K562 (cell line): ENCODE measurements at regions not wholly inside any gene's neighbourhood (a gene's known extent, or its start where the extent isn't known, plus 50 kb on each side); places are given as distances from the start of the nearest gene placed in this dataset.

Experiments
- ATAC-seq: fragments of 200-7000 bp; cut with Tn5 transposase; 3 replicates; pipeline ENCODE4 v1.9.1; 2020; ENCODE audit warnings: moderate library complexity
- BruUV-seq: library from RNA; stranded (reverse); fragments of 400-500 nt; replicated peaks from 2 replicates; lab custom pipeline; 2021; lab: Mats Ljungman, UMichigan
- CTCF ChIA-PET: fragments of 300-600 bp; formaldehyde crosslinking; extraction: SDS; loops from one replicate; lab custom pipeline; 2021; ENCODE audit warnings: low intra/inter-chr PET ratio; lab: Yijun Ruan, JAX
- POLR2A ChIA-PET: fragments of 300-600, 350-650 bp; sonication (Branson Sonifier 250); formaldehyde crosslinking; extraction: SDS; loops from one replicate; lab custom pipeline; 2021; ENCODE audit warnings: antibody characterized with exemption, inconsistent platforms; lab: Yijun Ruan, JAX
- DNase-seq, 4 experiments: peaks; one replicate each; pipeline versions ENCODE4 v3.0.0 to v3.0.0-alpha.2; 2011 to 2018; ENCODE audit warnings: low spot score in 3 of 4, mixed read lengths in 3 of 4; ENCODE audit errors: extremely low read depth in 1 of 4
- FAIRE-seq: peaks from 2 replicates; lab custom pipeline; 2011; peaks lifted over from hg19 to GRCh38; lab: Jason Lieb, UNC
- H2AFZ ChIP-seq: 2 replicates; pipeline ENCODE4 v1.6.0; 2011; ENCODE audit warnings: low read depth, low read length, control low read depth, inconsistent platforms
- H3K27ac ChIP-seq: fragments of 200-600 bp; 3 replicates; pipeline ENCODE4 v1.8.0; 2011; ENCODE audit warnings: low read depth, mild to moderate bottlenecking, control low read depth, inconsistent platforms, low read length, moderate library complexity, mixed read lengths; ENCODE audit errors: extremely low read depth
- H3K27me3 ChIP-seq, 2 experiments: fragments of 300-600 bp in 1 of 2; 2 replicates in 1 of 2; 3 replicates in 1 of 2; pipeline versions ENCODE4 v1.6.0 to v1.8.0; 2011; ENCODE audit warnings: inconsistent platforms in 2 of 2, low read length in 2 of 2, mild to moderate bottlenecking in 1 of 2, mixed read lengths in 1 of 2, moderate library complexity in 1 of 2; ENCODE audit not compliant: control insufficient read depth in 2 of 2, insufficient read depth in 2 of 2
- H3K36me3 ChIP-seq: fragments of 300-600 bp; 3 replicates; pipeline ENCODE4 v1.8.0; 2011; ENCODE audit warnings: mild to moderate bottlenecking, low read length, inconsistent platforms; ENCODE audit not compliant: control insufficient read depth, insufficient read depth
- H3K4me1 ChIP-seq, 2 experiments: fragments of 200-600 bp in 1 of 2; replicated peaks in 1 of 2; 2 replicates in 1 of 2; 3 replicates in 1 of 2; pipeline versions ENCODE4 v1.5.1 to v1.8.0; 2011; ENCODE audit warnings: inconsistent platforms in 2 of 2, low read length in 2 of 2, mild to moderate bottlenecking in 1 of 2, mixed read lengths in 1 of 2, moderate library complexity in 1 of 2; ENCODE audit not compliant: control insufficient read depth in 2 of 2, insufficient read depth in 2 of 2
- H3K4me2 ChIP-seq: 2 replicates; pipeline ENCODE4 v1.6.1; 2011; ENCODE audit warnings: low read length, control low read depth, inconsistent platforms, mixed read lengths; ENCODE audit not compliant: insufficient read depth
- H3K4me3 ChIP-seq: fragments of 200-600 bp; sonication (generic), shearing (Covaris generic); 2 replicates; pipeline ENCODE4 v1.5.1; 2016; ENCODE audit warnings: control low read depth, inconsistent platforms
- H3K79me2 ChIP-seq: fragments of 200-600 bp; 3 replicates; pipeline ENCODE4 v1.8.0; 2011; ENCODE audit warnings: low read length, inconsistent platforms; ENCODE audit not compliant: control insufficient read depth, insufficient read depth
- H3K9ac ChIP-seq, 2 experiments: 2 replicates each; pipeline versions ENCODE4 v1.6.0 to v1.6.1; 2011; ENCODE audit warnings: low read depth in 2 of 2, low read length in 2 of 2, control low read depth in 1 of 2, inconsistent platforms in 1 of 2, mild to moderate bottlenecking in 1 of 2, mixed read lengths in 1 of 2; ENCODE audit not compliant: insufficient read depth in 1 of 2
- H3K9me1 ChIP-seq: one replicate; pipeline ENCODE4 v1.6.0; 2011; ENCODE audit warnings: inconsistent platforms, mild to moderate bottlenecking, low read length, moderate library complexity; ENCODE audit not compliant: control insufficient read depth, insufficient read depth
- H3K9me3 ChIP-seq: replicated peaks from 2 replicates; pipeline ENCODE4 v1.5.1; 2011; ENCODE audit warnings: low read depth, low read length, inconsistent platforms; ENCODE audit not compliant: control insufficient read depth, insufficient read depth
- H4K20me1 ChIP-seq: replicated peaks from 2 replicates; pipeline ENCODE4 v1.6.1; 2011; ENCODE audit warnings: low read length, inconsistent platforms, mixed read lengths; ENCODE audit not compliant: control insufficient read depth, insufficient read depth
- CAMTA2 ChIP-seq: fragments of 250-450 bp; sonication (Bioruptor Pico); conservative IDR thresholded peaks from 2 replicates; pipeline ENCODE4 v1.5.1; 2022
- DACH1 ChIP-seq: fragments of 450-650 bp; IDR thresholded peaks from 2 replicates; pipeline ENCODE4 v1.6.1; 2018; ENCODE audit not compliant: partially characterized antibody
- NFATC3 ChIP-seq: fragments of 450-650 bp; IDR thresholded peaks from 2 replicates; pipeline ENCODE4 v1.6.1; 2017; ENCODE audit warnings: mild to moderate bottlenecking
- RAD21 ChIP-seq, 2 experiments: fragments of 250-450 bp in 1 of 2; fragments of 450-650 bp in 1 of 2; sonication (Bioruptor Pico) in 1 of 2; formaldehyde crosslinking in 1 of 2; IDR thresholded peaks in 1 of 2; conservative IDR thresholded peaks in 1 of 2; 2 replicates each; pipeline versions ENCODE4 v1.4.0 to v1.8.0; 2020 to 2022; ENCODE audit warnings: mild to moderate bottlenecking in 2 of 2, moderate library complexity in 1 of 2
- TSHZ1 ChIP-seq: fragments of 250-450 bp; sonication (Bioruptor Pico); IDR thresholded peaks from 2 replicates; pipeline ENCODE4 v1.4.0; 2020; ENCODE audit warnings: mild to moderate bottlenecking, moderate library complexity
- U2AF1 ChIP-seq: fragments of 200-400 bp; formaldehyde crosslinking; optimal IDR thresholded peaks from 2 replicates; pipeline ENCODE3; 2017; ENCODE audit warnings: mild to moderate bottlenecking, low read depth, low read length, moderate library complexity
- whole genome bisulfite sequencing: fragments of 100-300 bp; shearing (Covaris generic); methylation state at CpG from one replicate; pipeline ENCODE4 v1.1.6; 2016; ENCODE audit warnings: low coverage, mixed read lengths; ENCODE audit not compliant: insufficient coverage; ENCODE audit errors: missing lambda C conversion rate; 5-methylcytosine and 5-hydroxymethylcytosine counted together
- in situ Hi-C: fragments of 300-500 bp; cut with MboI; formaldehyde crosslinking; loops from 4 replicates; pipeline ENCODE4 v1.15.0; 2018; ENCODE audit warnings: inconsistent platforms, mixed read lengths
- intact Hi-C: fragments of 100-400 bp; cut with micrococcal nuclease; formaldehyde crosslinking; loops from 2 replicates; pipeline ENCODE4 v1.14.2; 2022

- no peak overlapping the region for H3K9ac ChIP-seq
- TF ChIP-seq TSHZ1, result no peak
- no peak for TF ChIP-seq DACH1
- peak in 1 of 2 experiments; percentile 8; a peak in 1 of 4 replicates for TF ChIP-seq RAD21 (CRISPR knock-in tag; conservative IDR thresholded peaks at IDR 0.05 in 1 of 2, IDR thresholded peaks at IDR 0.05 in 1 of 2)
- TF ChIP-seq CAMTA2 (CRISPR knock-in tag), result no peak
- TF ChIP-seq U2AF1, result no peak
- no peak for TF ChIP-seq NFATC3
- TF ChIP-seq, all 486 proteins: peak for 1
- Histone ChIP-seq H3K27me3 (no peaks in the 10 kb centered on the region), H3K79me2 (no peaks in the 10 kb centered on the region), H3K4me3 (no peak overlapping the region), H3K27ac (no peak overlapping the region), H2AFZ (no peak overlapping the region), H3K9me1 (no peaks in the 10 kb centered on the region), H3K4me1 (no peaks in the 10 kb centered on the region), H3K4me2 (no peak overlapping the region), H3K9me3 (no peaks in the 10 kb centered on the region), H3K36me3 (no peaks in the 10 kb centered on the region), H4K20me1 (no peaks in the 10 kb centered on the region)
- in situ Hi-C loops (no loop called here), intact Hi-C loops (no loop called here)
- FAIRE-seq, result no peak
- no peak for DNase-seq
- ATAC-seq, result no peak
- WGBS, result 20% methylated on average over 3 of the region's 3 CpGs
- ChIA-PET POLR2A (interaction anchor here (0.5 kb wide), 1 partner anchor 16 kb away, joined by 3 read pairs; no protein-coding TSS in a partner anchor), CTCF (no interaction called here)
- no TSS peak for BruUV-seq
Observed at GRCh38 chr5:50995285-50995942, 329.0 kb downstream of the PARP8 start.
